GM18517 (cell line): ENCODE measurements at regions not wholly inside any gene's neighbourhood (a gene's known extent, or its start where the extent isn't known, plus 50 kb on each side); places are given as distances from the start of the nearest gene placed in this dataset.
"Not testable (repeated sequence)": the region's sequence is repeated elsewhere in the genome, so short reads cannot be mapped to it uniquely, and the experiment has no call there.

Source experiments
- ATAC-seq: cut with Tn5 transposase; IDR thresholded peaks from one replicate; pipeline ENCODE4 v1.9.1; 2021; ENCODE audit warnings: mild to moderate bottlenecking, moderate library complexity; ENCODE audit not compliant: unreplicated experiment

DNA sequence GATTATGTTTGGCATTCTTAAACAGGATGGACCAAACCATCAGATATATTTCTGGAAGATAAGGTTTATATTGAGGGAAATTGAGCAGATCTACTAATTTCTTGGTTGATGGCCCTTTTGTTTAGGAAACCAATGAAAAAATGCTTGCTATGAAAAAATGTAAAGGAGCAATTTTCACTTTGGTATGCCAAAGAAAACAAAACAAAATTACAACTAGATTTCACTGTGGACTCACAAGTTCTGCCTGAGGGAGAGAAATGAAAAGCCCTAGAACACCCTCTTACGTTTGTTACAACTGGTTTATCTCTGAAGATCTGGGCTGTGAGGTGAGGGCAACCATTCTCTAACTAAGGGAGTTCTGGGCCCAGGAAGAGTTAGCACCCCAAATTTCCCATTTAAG lies 122.5 kb upstream of the IL15 start:
- ATAC-seq, result no peak

DNA sequence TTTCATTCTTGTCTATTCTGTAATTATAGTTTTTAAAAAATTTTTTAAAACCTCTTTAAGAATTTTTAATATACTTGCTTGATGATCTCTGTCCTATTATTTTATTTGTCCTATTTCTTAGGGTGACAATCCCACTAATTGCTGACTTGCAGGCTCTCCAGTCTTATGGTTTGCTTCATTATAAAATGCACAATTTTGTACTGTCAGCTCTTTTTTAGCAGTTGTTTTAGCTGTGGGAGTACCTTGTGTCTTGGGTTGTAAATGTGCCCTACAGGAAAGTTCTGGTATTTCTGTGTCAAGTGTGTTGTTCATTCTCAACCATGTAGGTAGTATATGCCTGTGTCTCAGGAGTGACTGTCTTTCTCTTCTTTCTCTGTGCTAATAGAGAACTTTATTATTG lies 118.2 kb upstream of the IL15 start:
- ATAC-seq, result no peak

DNA sequence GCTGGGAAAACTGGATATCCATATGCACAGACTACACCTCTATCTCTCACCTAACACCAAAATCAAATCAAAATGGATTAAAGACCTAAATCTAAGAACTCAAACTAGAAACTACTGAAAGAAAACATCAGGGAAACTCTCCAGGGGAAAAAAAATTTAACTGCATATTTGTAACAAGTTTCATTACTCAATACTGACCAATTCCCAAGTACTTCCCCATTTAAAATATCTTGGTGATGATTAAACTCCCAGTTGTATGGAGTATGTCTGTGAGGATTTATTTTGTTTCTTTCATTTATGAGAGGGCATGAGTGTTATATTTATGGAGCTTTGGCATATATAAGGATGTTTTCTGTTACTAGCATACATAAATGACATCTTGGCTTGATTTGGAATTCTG lies 112.3 kb upstream of the IL15 start:
- ATAC-seq, result no peak

DNA sequence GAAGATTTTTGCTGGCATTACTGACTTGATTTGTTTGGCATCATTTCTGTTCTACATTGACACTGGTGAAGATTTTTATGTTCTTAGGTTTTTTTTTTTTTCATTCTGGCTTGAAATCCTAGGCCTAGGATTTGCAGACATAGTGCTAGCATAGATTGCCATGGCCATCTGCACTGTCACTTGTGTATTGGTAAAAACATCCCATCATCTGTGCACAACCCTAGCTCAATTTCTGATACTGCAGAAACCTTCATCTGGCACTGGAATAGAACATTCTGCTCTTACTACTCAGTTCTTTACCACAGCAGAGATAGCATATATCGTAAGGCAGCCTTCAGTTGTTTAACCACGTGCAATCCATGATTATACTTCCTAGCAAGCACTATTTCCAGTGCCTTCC lies 111.5 kb upstream of the IL15 start:
- no peak for ATAC-seq

DNA sequence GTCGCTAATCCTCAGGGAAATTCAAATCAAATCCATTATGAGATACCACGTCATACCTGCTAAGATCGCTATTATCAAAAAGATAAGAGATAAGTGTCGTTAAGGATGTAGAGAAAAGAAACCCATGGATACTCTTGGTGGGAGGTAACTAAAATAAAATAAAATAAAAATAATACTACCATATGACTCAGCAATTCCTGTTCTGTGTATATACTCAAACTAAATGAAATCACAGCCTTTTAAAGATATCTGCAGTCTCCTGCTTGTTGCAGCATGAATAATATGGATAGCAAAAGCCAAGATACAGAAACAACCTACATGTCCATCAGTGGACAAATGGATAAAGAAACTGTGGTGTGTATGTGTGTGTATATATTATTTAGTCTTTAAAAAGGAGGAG lies 105.8 kb upstream of the IL15 start:
- ATAC-seq, result no peak

DNA sequence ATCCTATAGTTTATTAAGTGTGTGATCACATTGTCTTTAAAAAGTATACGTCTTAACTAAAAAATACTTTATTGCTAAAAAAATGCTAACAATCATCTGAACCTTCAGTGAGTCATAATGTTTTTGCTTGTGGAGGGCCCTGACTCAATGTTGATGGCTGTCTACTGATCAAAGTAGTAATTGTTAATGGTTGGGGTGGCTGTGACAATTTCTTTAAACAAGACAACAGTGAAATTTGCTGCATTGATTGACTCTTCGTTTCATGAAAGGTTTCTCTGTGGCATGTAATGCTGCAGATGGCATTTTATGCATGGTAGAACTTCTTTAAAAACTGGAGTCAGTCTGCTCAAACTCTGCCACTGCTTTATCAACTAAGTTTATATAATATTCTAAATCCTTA lies 101.4 kb upstream of the IL15 start:
- ATAC-seq, result no peak

DNA sequence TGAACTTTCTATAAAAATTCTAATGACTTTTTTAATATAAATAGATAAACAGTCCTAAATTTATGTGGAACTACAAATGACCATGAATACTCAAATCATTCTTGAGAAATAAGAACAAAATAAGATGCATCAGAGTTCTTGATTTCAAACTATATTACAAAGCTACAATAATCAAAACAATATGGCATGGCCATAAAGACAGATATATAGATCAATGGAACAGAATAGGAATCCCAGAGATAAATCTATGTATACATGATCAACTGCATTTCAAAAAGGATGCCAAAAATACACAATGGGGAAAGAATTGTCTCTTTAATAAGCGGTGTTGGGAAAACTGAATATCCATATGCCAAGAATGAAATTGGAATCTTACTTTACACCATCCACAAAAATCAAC lies 98.4 kb upstream of the IL15 start:
- no peak for ATAC-seq

DNA sequence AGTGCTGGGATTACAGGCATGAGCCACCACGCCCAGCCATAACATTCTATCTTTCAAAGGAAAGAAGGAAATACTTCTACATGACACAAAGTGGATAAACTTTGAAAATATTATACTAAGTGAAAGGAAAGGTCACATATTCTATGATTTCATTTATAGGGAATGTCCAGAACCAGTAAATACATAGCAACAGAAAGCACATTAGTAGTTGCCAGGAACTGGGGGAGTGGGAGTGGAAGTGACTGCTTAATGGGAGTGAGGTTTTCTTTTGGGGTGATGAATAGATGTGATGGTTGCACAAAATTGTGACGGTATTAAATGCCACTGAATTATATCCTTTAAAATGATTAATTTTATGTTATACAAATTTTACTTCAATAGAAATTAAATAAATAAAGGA lies 95.7 kb upstream of the IL15 start:
- ATAC-seq, result no peak

DNA sequence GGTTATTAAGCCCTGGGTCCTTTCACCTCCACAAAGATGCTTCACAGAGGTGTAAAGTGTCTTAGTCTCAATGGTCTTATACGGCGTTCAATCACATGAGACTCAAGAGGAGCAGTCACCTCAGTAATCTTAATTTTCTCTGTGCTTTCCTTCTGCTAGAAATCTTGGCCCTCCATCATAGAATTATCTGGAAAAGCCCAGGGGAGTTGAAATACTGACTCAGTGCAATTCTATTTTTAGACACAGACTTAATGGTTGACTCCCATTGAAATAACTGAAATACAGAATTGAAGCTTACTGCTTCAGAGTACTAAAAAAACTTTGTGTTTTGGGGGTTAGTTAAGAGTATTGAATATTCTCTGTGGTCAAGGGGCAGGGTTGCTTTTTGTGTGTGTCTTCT lies 94.5 kb upstream of the IL15 start:
- ATAC-seq, result no peak

DNA sequence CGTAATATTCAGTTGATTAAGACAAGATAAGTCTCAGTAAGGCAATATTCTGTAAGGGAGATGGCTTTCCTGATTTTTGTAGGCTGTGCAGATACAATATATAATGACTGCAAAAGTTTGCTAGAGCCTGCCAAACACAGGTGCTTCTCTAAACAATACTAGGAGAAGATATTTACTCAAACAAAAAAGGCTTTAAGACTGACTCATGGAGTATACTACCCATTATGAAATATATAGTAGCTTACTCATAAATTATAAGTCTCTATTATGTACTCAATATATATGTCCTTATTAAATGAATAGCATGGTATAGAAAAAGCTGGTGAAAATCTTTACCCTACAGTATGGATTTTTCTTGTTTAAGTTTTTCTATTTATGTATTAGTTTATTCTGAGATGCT lies 93.2 kb upstream of the IL15 start:
- ATAC-seq, result no peak

DNA sequence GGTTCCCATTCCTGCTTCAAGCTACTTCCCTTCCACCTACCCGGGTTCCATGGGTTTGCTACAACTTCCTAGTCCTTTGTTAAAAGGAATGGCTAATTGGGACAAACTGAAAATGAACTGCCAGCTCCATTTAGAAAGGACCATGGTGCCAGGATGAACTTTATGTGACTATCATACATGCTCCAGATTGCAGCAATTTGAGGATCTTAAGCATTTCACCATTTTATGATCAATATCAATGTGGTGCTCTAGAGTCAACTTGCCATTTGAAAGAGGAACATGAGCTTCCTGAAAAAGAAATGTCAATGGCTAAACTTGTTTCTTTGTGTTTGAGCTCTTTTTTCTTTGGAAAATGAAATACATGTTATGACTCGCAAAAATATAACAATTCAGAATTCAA lies 92.7 kb upstream of the IL15 start:
- ATAC-seq, result no peak

DNA sequence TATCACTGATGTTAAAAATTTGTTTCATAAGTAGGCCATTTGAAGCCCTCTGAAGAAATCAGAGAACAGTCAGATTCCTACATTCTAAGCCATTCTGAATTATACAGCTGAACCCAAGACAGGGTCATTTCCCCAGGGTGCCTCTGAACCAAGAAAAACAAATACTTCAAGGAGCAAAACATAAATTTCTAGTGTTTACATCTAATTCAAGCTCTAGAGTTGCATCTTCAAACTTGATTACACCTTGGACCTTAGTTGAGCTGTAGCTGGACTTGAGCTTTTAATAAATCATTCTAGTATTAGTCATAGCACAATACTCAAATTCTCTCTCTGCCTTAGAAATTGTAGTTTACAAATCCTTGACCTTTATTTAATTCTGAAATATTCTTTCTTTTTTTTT lies 87.6 kb upstream of the IL15 start:
- ATAC-seq, result no peak

DNA sequence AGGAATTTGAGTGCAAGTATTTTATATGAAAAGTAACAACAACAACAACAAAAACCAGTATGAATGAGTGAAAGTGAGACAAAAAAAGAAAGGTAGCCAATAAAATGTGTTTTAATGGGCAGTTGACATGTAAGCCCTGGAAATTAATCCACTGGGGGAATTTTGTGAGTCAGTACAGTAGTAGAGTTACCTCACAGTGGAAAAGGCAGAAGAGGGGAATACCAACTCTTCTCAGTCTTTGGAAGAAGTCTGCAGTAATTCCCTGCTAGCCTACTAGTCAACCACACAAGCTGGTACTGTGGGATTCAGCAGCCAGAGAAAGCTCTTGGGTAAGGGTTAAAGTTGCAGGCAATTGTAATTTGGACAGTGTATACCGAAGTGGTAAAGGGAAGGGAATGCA lies 76.3 kb upstream of the IL15 start:
- no peak for ATAC-seq

DNA sequence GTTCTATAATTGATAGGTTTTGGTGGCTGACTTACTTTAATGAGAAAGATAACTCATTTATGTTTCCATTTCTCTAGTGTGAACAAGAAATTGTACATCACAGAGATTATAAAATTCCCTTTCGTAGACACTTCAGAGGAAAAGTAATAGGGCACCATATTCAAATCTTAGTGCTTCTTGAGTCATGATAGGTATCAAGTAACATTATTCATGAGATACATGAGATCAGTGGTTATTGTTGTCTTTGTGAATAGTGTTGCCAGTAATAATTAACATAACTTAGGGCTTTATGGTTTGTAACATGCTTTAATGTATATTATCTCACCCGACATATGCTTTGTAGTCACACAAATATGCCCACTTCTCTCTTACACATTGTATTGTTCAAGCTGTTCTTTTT lies 73.7 kb upstream of the IL15 start:
- no peak for ATAC-seq

DNA sequence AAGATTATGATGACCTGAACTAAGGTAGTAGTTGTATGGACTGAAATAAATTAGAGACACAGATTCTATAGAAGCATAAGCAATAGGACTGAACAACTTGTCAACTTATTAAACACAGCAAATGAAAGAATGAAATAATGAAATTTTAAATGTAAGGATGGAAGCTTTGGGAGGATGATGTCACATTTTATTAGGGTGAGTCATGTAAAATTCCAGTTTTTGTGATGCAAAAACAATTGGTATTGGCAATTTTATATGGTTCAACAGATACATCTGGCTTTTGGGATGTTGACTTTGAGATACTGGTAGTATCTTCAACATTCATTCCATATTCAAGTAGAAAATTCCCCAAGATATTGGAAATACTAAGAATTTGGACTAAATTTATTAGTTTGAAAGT lies 72.7 kb upstream of the IL15 start:
- ATAC-seq, result no peak

DNA sequence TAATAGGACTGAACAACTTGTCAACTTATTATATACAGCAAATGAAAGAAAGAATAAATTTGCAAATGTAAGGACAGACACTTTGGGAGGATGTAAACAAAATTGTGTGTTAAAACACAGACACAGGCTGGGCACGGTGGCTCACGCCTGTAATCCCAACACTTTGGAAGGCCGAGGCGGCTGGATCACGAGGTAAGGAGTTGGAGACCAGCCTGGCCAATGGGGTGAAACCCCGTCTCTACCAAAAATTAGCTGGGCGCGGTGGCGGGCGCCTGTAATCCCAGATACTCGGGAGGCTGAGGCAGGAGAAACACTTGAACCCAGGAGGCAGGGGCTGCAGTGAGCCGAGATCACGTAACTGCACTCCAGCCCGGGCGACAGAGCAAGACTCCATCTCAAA lies 71.4 kb upstream of the IL15 start:
- ATAC-seq, result not testable (repeated sequence)

DNA sequence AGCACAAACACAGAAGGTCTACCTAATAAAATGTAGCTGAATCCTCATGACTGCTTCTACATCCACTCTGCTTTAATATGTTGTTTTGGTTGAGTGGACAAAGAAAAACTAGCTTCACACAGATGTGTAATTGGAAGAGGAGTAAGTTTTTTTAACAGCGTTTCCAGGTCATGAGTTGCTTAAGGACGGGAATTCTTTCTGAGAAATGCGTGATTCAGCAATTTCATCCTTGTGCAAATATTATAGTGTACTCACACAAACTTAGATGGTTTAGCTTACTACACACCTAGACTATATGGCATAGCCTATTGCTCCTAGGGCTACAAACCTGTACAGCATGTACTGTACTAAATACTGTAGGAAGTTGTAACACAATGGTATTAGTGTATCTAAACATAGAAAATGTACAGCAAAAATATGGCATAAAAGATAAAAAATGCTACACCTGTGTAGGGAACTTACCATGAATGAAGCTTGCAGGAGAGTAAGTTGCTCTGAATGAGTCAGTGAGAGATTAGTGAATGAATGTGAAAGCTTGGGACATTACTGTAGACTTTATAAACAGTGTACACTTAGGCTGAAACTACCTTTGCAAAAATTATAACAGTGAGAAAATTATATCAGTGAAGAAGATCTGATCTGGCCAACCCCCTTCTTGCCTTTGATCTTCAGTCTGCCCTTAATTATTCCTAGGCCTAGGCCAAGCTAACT lies 70.8 kb upstream of the IL15 start:
- ATAC-seq, result no peak

DNA sequence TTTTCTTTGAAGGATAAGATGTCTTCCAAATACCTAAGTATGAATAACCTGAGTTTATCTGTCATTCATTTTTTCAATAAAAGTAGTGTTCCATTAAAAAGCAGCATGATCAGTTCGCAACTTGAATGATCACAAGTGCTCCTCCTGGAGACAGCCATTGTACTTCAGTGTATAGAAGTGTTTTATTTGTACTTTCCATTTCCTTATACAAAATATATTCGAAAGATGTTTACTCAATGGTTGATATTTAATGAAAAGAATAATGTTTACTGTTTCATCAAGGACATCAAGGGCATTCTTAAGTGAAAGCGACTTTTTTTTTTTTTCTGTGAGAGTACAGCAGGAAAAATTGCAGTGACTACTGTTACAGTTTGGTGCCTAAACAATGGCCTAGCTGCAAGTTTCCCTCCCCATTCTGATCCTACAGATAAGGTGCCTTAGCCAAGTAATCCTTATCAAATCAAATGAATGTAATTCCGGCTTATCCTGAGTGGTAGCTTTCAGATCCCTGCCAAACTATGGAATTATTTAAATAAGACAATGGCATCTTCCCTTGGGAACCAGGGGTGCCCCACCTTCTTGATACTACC lies 69.0 kb upstream of the IL15 start:
- ATAC-seq, result no peak

DNA sequence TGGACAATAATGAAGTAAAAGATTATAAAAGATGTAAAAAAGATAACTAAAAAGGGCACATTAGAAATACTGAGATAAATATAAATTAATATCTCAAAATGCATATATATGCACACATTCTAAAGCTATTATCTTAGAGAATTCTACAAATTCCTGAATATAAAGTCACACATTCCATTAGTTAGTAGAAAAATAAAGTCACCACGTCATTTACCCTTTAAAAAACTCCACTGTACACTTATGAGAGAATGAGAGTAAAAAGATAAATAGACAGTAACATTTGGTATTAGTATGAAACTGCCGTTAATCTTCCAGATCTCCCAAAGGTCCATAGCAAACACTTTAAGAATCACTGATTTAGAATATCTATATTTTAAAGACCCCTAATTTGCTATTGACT lies 67.2 kb upstream of the IL15 start:
- ATAC-seq, result no peak

DNA sequence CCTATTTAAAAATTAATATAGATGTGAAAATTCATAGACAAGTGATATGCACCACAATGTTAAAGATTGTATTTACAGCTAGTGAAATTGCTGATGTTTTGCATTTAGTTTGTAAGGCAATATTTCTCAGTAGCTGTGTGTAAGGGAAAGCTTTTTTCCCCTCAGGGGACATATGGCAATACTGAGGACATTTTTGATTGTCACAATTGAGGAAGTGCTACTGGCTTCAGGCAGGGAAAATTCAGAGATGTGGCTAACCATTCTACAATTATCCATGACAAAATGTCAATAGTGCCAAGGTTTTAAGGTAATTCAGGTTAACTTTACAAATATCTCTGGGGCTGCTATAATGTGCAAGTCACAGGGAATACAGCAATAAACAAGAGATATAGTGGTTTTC lies 66.1 kb upstream of the IL15 start:
- no peak for ATAC-seq

DNA sequence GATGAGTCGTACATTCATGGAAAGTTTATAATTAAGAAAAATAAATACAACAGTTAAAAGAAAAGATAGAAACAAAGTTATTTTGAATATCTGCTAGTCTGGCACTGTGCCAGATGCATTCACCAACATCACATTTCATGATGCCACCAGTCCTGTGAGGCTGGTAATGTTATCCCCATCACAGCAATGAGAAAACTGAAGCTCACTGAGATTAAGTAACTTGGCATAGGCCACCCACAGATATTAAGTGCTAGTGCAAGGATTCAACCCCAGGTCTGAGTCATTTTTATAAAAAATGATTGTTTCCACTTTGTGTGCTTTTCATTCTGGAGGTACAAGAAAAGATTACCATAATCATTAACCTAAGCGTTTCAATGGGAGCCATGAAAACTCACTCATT lies 65.0 kb upstream of the IL15 start:
- no peak for ATAC-seq

DNA sequence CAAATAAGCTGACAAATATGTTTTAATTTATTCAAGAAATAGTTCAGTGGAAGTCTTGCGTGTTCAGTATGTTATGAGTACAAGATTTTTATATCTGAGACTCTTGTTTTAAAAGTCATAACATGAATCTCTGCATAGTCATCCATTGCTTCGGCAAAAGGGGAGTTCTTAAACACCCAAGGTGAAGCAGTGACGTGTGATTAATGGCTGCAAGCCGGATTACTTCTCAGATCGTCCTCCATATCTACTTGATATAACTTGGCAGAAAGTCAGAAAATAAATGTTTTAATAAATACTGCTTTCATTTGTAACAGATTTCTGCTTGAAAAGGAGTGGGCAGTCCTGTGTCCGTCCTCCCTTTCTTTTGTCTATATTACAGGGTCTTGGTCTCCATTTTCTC lies 64.6 kb upstream of the IL15 start:
- ATAC-seq, result no peak

DNA sequence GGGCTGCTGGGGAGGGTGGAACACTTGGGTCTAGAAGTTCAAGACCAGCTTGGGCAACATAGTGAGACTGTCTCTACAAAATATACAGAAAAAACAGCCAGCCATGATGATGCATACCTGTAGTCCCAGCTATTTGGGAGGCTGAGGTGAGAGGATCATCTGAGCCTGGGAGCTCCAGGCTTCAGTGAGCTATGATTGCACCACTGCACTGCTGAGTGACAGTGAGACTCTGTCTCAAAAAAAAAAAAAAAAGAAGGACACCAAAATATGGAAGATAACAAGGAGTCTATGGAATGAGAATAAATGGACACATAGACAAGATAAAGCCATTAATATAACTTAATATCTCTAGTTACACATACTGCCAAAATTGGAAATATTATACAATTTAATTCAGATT lies 62.7 kb upstream of the IL15 start:
- ATAC-seq, result no peak
